K562 (cell line): ENCODE measurements at regions not wholly inside any gene's neighbourhood (a gene's known extent, or its start where the extent isn't known, plus 50 kb on each side); places are given as distances from the start of the nearest gene placed in this dataset.

Experiments used
- ATAC-seq: fragments of 200-7000 bp; cut with Tn5 transposase; 3 replicates; pipeline ENCODE4 v1.9.1; 2020; ENCODE audit warnings: moderate library complexity
- BruUV-seq: library from RNA; stranded (reverse); fragments of 400-500 nt; replicated peaks from 2 replicates; lab custom pipeline; 2021; lab: Mats Ljungman, UMichigan
- CTCF ChIA-PET: fragments of 300-600 bp; formaldehyde crosslinking; extraction: SDS; loops from one replicate; lab custom pipeline; 2021; ENCODE audit warnings: low intra/inter-chr PET ratio; lab: Yijun Ruan, JAX
- POLR2A ChIA-PET: fragments of 300-600, 350-650 bp; sonication (Branson Sonifier 250); formaldehyde crosslinking; extraction: SDS; loops from one replicate; lab custom pipeline; 2021; ENCODE audit warnings: antibody characterized with exemption, inconsistent platforms; lab: Yijun Ruan, JAX
- DNase-seq, 4 experiments: peaks; one replicate each; pipeline versions ENCODE4 v3.0.0 to v3.0.0-alpha.2; 2011 to 2018; ENCODE audit warnings: low spot score in 3 of 4, mixed read lengths in 3 of 4; ENCODE audit errors: extremely low read depth in 1 of 4
- FAIRE-seq: peaks from 2 replicates; lab custom pipeline; 2011; peaks lifted over from hg19 to GRCh38; lab: Jason Lieb, UNC
- H2AFZ ChIP-seq: 2 replicates; pipeline ENCODE4 v1.6.0; 2011; ENCODE audit warnings: low read depth, low read length, control low read depth, inconsistent platforms
- H3K27ac ChIP-seq: fragments of 200-600 bp; 3 replicates; pipeline ENCODE4 v1.8.0; 2011; ENCODE audit warnings: low read depth, mild to moderate bottlenecking, control low read depth, inconsistent platforms, low read length, moderate library complexity, mixed read lengths; ENCODE audit errors: extremely low read depth
- H3K27me3 ChIP-seq, 2 experiments: fragments of 300-600 bp in 1 of 2; 2 replicates in 1 of 2; 3 replicates in 1 of 2; pipeline versions ENCODE4 v1.6.0 to v1.8.0; 2011; ENCODE audit warnings: inconsistent platforms in 2 of 2, low read length in 2 of 2, mild to moderate bottlenecking in 1 of 2, mixed read lengths in 1 of 2, moderate library complexity in 1 of 2; ENCODE audit not compliant: control insufficient read depth in 2 of 2, insufficient read depth in 2 of 2
- H3K36me3 ChIP-seq: fragments of 300-600 bp; 3 replicates; pipeline ENCODE4 v1.8.0; 2011; ENCODE audit warnings: mild to moderate bottlenecking, low read length, inconsistent platforms; ENCODE audit not compliant: control insufficient read depth, insufficient read depth
- H3K4me1 ChIP-seq, 2 experiments: fragments of 200-600 bp in 1 of 2; replicated peaks in 1 of 2; 2 replicates in 1 of 2; 3 replicates in 1 of 2; pipeline versions ENCODE4 v1.5.1 to v1.8.0; 2011; ENCODE audit warnings: inconsistent platforms in 2 of 2, low read length in 2 of 2, mild to moderate bottlenecking in 1 of 2, mixed read lengths in 1 of 2, moderate library complexity in 1 of 2; ENCODE audit not compliant: control insufficient read depth in 2 of 2, insufficient read depth in 2 of 2
- H3K4me2 ChIP-seq: 2 replicates; pipeline ENCODE4 v1.6.1; 2011; ENCODE audit warnings: low read length, control low read depth, inconsistent platforms, mixed read lengths; ENCODE audit not compliant: insufficient read depth
- H3K4me3 ChIP-seq: fragments of 200-600 bp; sonication (generic), shearing (Covaris generic); 2 replicates; pipeline ENCODE4 v1.5.1; 2016; ENCODE audit warnings: control low read depth, inconsistent platforms
- H3K79me2 ChIP-seq: fragments of 200-600 bp; 3 replicates; pipeline ENCODE4 v1.8.0; 2011; ENCODE audit warnings: low read length, inconsistent platforms; ENCODE audit not compliant: control insufficient read depth, insufficient read depth
- H3K9ac ChIP-seq, 2 experiments: 2 replicates each; pipeline versions ENCODE4 v1.6.0 to v1.6.1; 2011; ENCODE audit warnings: low read depth in 2 of 2, low read length in 2 of 2, control low read depth in 1 of 2, inconsistent platforms in 1 of 2, mild to moderate bottlenecking in 1 of 2, mixed read lengths in 1 of 2; ENCODE audit not compliant: insufficient read depth in 1 of 2
- H3K9me1 ChIP-seq: one replicate; pipeline ENCODE4 v1.6.0; 2011; ENCODE audit warnings: inconsistent platforms, mild to moderate bottlenecking, low read length, moderate library complexity; ENCODE audit not compliant: control insufficient read depth, insufficient read depth
- H3K9me3 ChIP-seq: replicated peaks from 2 replicates; pipeline ENCODE4 v1.5.1; 2011; ENCODE audit warnings: low read depth, low read length, inconsistent platforms; ENCODE audit not compliant: control insufficient read depth, insufficient read depth
- H4K20me1 ChIP-seq: replicated peaks from 2 replicates; pipeline ENCODE4 v1.6.1; 2011; ENCODE audit warnings: low read length, inconsistent platforms, mixed read lengths; ENCODE audit not compliant: control insufficient read depth, insufficient read depth
- KLF16 ChIP-seq: IDR thresholded peaks from 2 replicates; pipeline ENCODE4 v1.6.1; 2016; ENCODE audit warnings: antibody characterized with exemption
- TBP ChIP-seq: optimal IDR thresholded peaks from 2 replicates; pipeline ENCODE3; 2011; ENCODE audit warnings: low read depth, low read length, improper control_type of control experiment
- TOE1 ChIP-seq, 2 experiments: fragments of 450-650 bp in 1 of 2; sonication (generic) in 1 of 2; formaldehyde crosslinking in 1 of 2; IDR thresholded peaks; 2 replicates each; pipeline versions ENCODE4 v1.7.1 to v1.8.0; 2016 to 2022; ENCODE audit warnings: borderline replicate concordance in 2 of 2, mild to moderate bottlenecking in 2 of 2, antibody characterized with exemption in 1 of 2, inconsistent platforms in 1 of 2, low read depth in 1 of 2, missing genetic modification reagents in 1 of 2, moderate library complexity in 1 of 2
- ZFP30 ChIP-seq: fragments of 250-450 bp; sonication (Bioruptor Pico); IDR thresholded peaks from 2 replicates; pipeline ENCODE4 v1.8.0; 2022; ENCODE audit warnings: moderate library complexity, mild to moderate bottlenecking, inconsistent platforms, borderline replicate concordance
- ZNF57 ChIP-seq: fragments of 450-650 bp; formaldehyde crosslinking; IDR thresholded peaks from 2 replicates; pipeline ENCODE4 v1.4.0; 2020; ENCODE audit warnings: mild to moderate bottlenecking, moderate library complexity
- WGBS: fragments of 100-300 bp; shearing (Covaris generic); methylation state at CpG from one replicate; pipeline ENCODE4 v1.1.6; 2016; ENCODE audit warnings: low coverage, mixed read lengths; ENCODE audit not compliant: insufficient coverage; ENCODE audit errors: missing lambda C conversion rate; 5-methylcytosine and 5-hydroxymethylcytosine counted together
- in situ Hi-C: fragments of 300-500 bp; cut with MboI; formaldehyde crosslinking; loops from 4 replicates; pipeline ENCODE4 v1.15.0; 2018; ENCODE audit warnings: inconsistent platforms, mixed read lengths
- intact Hi-C: fragments of 100-400 bp; cut with micrococcal nuclease; formaldehyde crosslinking; loops from 2 replicates; pipeline ENCODE4 v1.14.2; 2022
- TF ChIP-seq, protein P1 (sequence below), 2 experiments: IDR thresholded peaks in 1 of 2; conservative IDR thresholded peaks in 1 of 2; 2 replicates each; pipeline ENCODE4 v1.6.1; 2016; ENCODE audit warnings: low read depth in 2 of 2, mild to moderate bottlenecking in 1 of 2, missing compliant biosample characterization in 1 of 2, missing genetic modification characterization in 1 of 2, moderate library complexity in 1 of 2
- TF ChIP-seq, protein P2 (sequence below): sonication (generic); formaldehyde crosslinking; IDR thresholded peaks from 2 replicates; pipeline ENCODE4 v1.8.0; 2022; ENCODE audit warnings: missing genetic modification reagents, mild to moderate bottlenecking, moderate library complexity, borderline replicate concordance

DNA sequence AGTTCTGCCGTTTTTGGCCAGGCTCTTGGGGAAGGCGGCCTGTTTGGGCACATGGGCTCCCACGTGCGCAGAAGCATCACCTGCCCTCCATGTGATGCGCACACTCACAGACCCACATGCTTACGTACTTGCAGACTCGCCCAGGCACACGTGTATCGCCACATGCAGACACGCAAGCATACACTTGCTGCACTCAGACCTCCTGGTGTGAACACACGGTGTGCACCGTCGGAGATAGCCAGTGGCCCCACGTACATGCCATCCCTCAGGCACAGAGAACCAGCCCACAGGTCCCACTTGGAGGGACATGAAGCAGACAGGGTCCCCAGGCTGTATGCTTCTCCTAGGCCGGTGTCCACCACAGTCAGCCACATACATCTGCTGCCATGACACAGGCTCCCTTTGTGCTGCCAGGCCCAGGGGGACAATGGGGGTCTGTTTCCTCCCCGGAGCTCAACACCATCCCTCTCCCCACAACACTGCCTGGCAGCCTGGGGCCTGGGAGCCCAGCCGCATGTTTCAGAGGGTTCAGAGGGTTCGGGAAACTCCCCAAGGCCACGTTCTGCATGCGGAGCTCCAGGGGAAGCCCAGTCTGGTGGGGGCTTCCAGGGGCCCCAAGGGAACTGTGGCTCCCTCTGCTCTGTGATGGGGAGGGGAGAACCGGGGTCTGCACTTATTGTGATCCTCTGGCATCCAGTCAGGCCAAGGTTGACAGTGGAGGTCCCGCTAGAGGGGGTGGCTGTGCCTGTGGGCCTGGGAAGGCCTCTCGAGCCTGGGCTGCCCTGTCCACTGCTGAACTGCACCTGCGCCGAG lies 208.1 kb upstream of the HAAO start (continued):
- TF ChIP-seq TOE1 (IDR thresholded peaks at IDR 0.05; ENCODE audit: borderline replicate concordance) (no peak), TOE1 (CRISPR knock-in tag; IDR thresholded peaks at IDR 0.05; ENCODE audit: borderline replicate concordance, low read depth) (no peak), KLF16 (no peak)
- TF ChIP-seq, protein P1, sequence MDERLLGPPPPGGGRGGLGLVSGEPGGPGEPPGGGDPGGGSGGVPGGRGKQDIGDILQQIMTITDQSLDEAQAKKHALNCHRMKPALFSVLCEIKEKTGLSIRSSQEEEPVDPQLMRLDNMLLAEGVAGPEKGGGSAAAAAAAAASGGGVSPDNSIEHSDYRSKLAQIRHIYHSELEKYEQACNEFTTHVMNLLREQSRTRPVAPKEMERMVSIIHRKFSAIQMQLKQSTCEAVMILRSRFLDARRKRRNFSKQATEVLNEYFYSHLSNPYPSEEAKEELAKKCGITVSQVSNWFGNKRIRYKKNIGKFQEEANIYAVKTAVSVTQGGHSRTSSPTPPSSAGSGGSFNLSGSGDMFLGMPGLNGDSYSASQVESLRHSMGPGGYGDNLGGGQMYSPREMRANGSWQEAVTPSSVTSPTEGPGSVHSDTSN (CRISPR knock-in tag; IDR thresholded peaks at IDR 0.05; ENCODE audit: low read depth), result no peak
- TF ChIP-seq, protein P1 (tag; conservative IDR thresholded peaks at IDR 0.05; ENCODE audit: low read depth), result no peak

DNA sequence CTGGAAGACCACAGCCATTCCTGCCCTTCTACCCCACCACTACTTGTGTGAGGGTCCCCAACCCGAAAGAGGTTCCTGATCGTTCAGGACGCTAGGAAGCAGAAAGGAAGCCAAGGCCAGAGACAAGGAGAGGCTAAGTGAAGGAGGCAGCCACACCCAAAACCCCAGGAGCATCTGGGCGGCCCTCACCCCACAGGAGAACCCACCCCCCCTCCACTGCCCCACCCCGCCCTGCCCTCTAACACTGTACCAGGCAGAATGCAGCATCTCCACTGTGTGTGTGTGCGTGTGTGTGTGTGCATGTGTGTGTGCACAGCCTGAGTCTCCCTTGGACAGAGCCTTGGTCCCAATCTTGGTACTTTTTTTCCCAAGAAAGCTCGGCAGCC lies 207.5 kb upstream of the HAAO start:
- FAIRE-seq, result no peak
- POLR2A ChIA-PET, result no interaction called here
- TF ChIP-seq ZNF57 (CRISPR knock-in tag) (no peak), ZFP30 (no peak), TBP (no peak)
- TF ChIP-seq, protein P2, sequence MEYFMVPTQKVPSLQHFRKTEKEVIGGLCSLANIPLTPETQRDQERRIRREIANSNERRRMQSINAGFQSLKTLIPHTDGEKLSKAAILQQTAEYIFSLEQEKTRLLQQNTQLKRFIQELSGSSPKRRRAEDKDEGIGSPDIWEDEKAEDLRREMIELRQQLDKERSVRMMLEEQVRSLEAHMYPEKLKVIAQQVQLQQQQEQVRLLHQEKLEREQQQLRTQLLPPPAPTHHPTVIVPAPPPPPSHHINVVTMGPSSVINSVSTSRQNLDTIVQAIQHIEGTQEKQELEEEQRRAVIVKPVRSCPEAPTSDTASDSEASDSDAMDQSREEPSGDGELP (CRISPR knock-in tag), result no peak

More for the DNA sequence above, 207.5 kb upstream of the HAAO start:
- BruUV-seq, result no TSS peak
- 64% methylated on average over 3 of the region's 7 CpGs for WGBS
- intact Hi-C loops, result no loop called here
- Histone ChIP-seq H3K36me3 (no peaks in the 10 kb centered on the region), H3K4me3 (no peak overlapping the region), H3K27me3 (no peaks in the 10 kb centered on the region), H4K20me1 (no peaks in the 10 kb centered on the region), H3K9me3 (peaks cover 2% of the 10 kb centered on the region; the same call in 1 of the 2 replicates), H3K79me2 (no peaks in the 10 kb centered on the region), H3K4me2 (no peak overlapping the region), H3K9ac (no peak overlapping the region; a peak in 1 of 4 replicates), H3K27ac (no peak overlapping the region), H2AFZ (no peak overlapping the region; the same call in 1 of the 2 replicates), H3K9me1 (no peaks in the 10 kb centered on the region), H3K4me1 (peaks cover 0 to 10% of the 10 kb centered on the region in 2 experiments; a peak in 3 of 5 replicates)
- in situ Hi-C loops, result no loop called here
- ATAC-seq (no peak), DNase-seq (no peak)
- CTCF ChIA-PET, result no interaction called here
